HG03520 (cell line): ENCODE measurements at regions not wholly inside any gene's neighbourhood (a gene's known extent, or its start where the extent isn't known, plus 50 kb on each side); places are given as distances from the start of the nearest gene placed in this dataset.

ENCODE experiments used
- ATAC-seq: cut with Tn5 transposase; IDR thresholded peaks from one replicate; pipeline ENCODE4 v1.9.1; 2021; ENCODE audit warnings: mild to moderate bottlenecking, moderate library complexity; ENCODE audit not compliant: unreplicated experiment

- no peak for ATAC-seq
These were observed 650.0 kb upstream of the BOD1L1 start for GRCh38 chr4:14277505-14277904.

- ATAC-seq: no peak
These were observed 653.0 kb upstream of the BOD1L1 start for GRCh38 chr4:14280567-14280966.

GRCh38 chr4:14284578-14284977 is 657.1 kb upstream of the BOD1L1 start:
- ATAC-seq: no peak

GRCh38 chr4:14289708-14290107 is 662.2 kb upstream of the BOD1L1 start:
- no peak for ATAC-seq

- ATAC-seq: no peak
These were observed 666.1 kb upstream of the BOD1L1 start for GRCh38 chr4:14293582-14293981.

GRCh38 chr4:14294611-14295010 is 667.1 kb upstream of the BOD1L1 start:
- ATAC-seq: no peak

- no peak for ATAC-seq
These were observed 671.6 kb upstream of the BOD1L1 start for GRCh38 chr4:14299166-14299565.

- ATAC-seq: no peak
These were observed 674.5 kb upstream of the BOD1L1 start for GRCh38 chr4:14302021-14302420.

- no peak for ATAC-seq
These were observed 676.3 kb upstream of the BOD1L1 start for GRCh38 chr4:14303856-14304255.

- no peak for ATAC-seq
These were observed 680.7 kb upstream of the BOD1L1 start for GRCh38 chr4:14308229-14308651.

GRCh38 chr4:14309431-14309830 is 681.9 kb upstream of the BOD1L1 start:
- ATAC-seq: no peak

GRCh38 chr4:14313757-14314156 is 686.2 kb upstream of the BOD1L1 start:
- no peak for ATAC-seq

GRCh38 chr4:14315129-14315528 is 687.2 kb upstream of the CPEB2 start:
- ATAC-seq: no peak

GRCh38 chr4:14317351-14317750 is 684.9 kb upstream of the CPEB2 start:
- ATAC-seq: no peak

- no peak for ATAC-seq
These were observed 683.6 kb upstream of the CPEB2 start for GRCh38 chr4:14318671-14319070.

- ATAC-seq: no peak
These were observed 680.6 kb upstream of the CPEB2 start for GRCh38 chr4:14321723-14322122.

GRCh38 chr4:14323191-14323590 is 679.1 kb upstream of the CPEB2 start:
- no peak for ATAC-seq

GRCh38 chr4:14329228-14329627 is 673.1 kb upstream of the CPEB2 start:
- no peak for ATAC-seq

GRCh38 chr4:14333616-14334015 is 668.7 kb upstream of the CPEB2 start:
- ATAC-seq: no peak

- ATAC-seq: no peak
These were observed 668.1 kb upstream of the CPEB2 start for GRCh38 chr4:14334166-14334565.

GRCh38 chr4:14335872-14336271 is 666.4 kb upstream of the CPEB2 start:
- ATAC-seq: no peak

- ATAC-seq: no peak
These were observed 665.6 kb upstream of the CPEB2 start for GRCh38 chr4:14336656-14337055.

- ATAC-seq: no peak
These were observed 664.2 kb upstream of the CPEB2 start for GRCh38 chr4:14337892-14338584.
